GM18511 (cell line): ENCODE measurements at regions not wholly inside any gene's neighbourhood (a gene's known extent, or its start where the extent isn't known, plus 50 kb on each side); places are given as distances from the start of the nearest gene placed in this dataset.
"Not testable (repeated sequence)": the region's sequence is repeated elsewhere in the genome, so short reads cannot be mapped to it uniquely, and the experiment has no call there.

Source experiments
- ATAC-seq: cut with Tn5 transposase; IDR thresholded peaks from one replicate; pipeline ENCODE4 v1.9.1; 2021; ENCODE audit warnings: mild to moderate bottlenecking, moderate library complexity; ENCODE audit not compliant: unreplicated experiment

DNA sequence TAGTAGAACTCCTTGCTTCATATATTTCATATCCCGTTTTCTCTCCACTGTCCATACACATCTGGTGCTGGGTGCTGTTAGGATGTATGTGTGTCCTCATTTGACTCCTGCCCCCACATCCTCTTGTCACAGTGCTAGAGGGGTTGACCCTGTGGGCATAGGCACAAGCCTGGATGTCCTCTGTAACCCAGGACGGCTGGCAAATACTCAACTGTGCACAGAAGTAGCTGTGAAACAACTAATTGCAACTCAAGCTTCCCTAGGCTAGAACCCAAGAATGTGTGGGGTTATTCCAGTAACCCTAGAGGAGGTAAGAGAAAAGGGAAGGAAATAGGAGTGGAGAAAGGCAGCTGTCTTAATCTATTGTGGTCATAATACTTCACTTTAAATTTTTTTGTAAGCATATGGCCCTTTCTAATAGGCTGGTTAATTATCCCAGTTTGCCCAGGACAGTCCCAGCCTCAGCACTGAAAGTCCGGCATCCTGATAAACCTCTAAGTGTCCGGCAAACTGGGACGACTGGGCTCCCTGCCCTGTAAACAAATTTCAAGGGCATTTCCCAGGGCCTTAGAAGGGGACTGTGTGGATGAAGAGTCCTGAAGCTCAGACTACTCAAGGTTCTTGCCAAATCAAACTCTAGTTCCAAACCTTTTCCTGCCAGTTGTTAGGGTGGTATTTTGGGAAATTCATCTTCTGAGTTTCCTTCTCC is 283.2 kb upstream of the CELF2 start:
- ATAC-seq = no peak

DNA sequence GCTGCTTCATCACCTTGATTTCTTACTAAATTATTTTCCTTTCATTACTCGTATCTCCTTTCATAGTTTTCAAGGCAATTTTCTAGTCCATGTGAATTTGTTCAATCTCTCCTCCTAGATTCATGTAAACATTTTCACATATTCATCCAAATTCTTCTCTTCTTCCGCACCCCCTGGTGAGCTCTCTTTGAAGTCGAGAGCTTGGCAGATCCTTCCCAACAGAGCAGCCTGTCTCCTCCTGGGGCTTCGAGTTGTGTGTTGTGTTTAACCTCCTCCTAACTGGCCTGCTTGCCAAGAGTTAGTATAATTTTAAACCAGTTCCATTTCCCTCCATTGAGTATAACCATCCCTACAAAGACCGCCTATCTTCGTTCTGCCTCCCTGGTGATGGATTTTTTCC is 272.4 kb upstream of the CELF2 start:
- ATAC-seq = no peak

DNA sequence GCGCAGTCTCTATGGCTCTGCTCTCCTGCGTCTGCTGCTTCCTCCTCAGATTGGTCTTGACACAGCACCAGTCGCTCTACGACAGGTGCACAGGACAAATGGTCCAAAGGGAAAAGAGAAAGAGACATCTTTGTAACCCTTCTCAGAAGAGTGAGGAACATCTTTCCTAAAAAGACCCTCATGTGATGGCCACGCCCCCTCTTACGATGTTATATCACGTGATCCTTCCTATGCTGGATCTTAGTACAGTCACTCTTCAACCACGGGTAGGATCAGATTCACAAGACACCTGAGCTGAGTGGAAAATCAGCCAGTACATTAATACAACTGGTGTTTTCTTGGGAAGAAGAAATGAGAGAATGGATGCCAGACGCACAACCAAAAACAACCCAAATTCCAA is 262.2 kb upstream of the CELF2 start:
- ATAC-seq = no peak

DNA sequence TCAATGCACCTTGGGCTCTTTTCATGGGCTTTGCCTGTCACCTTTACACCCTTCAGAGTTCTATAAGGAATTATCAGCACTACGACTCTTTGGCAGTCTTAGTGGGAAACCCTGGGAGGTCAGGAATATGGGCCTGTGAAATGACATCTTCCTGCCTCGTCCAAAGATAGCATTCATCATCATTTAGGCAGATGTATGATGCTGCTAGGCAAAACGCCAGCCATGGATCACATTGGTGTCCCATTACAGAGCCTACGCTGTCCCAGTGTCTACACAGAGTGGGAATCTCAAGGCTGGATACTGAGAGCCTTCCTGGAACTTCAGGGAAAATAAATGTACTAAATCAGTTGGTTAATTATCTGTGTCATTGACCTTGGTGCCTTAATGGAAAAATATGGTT is 259.4 kb upstream of the CELF2 start:
- no peak for ATAC-seq

DNA sequence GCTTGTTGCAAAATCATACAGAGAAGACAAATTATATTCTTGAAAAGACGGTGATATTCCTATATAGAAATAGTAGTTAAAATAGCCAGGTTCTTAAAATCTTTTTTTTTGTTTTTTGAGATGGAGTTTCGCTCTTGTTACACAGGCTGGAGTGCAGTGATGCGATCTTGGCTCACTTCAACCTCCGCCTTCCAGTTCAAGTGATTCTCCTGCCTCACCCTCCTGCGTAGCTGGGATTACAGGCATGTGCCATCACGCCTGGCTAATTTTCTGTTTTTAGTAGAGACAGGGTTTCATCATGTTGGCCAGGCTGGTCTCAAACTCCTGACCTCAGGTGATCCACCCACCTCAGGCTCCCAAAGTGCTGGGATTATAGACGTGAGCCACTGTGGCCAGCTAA is 257.9 kb upstream of the CELF2 start:
- ATAC-seq = not testable (repeated sequence)

DNA sequence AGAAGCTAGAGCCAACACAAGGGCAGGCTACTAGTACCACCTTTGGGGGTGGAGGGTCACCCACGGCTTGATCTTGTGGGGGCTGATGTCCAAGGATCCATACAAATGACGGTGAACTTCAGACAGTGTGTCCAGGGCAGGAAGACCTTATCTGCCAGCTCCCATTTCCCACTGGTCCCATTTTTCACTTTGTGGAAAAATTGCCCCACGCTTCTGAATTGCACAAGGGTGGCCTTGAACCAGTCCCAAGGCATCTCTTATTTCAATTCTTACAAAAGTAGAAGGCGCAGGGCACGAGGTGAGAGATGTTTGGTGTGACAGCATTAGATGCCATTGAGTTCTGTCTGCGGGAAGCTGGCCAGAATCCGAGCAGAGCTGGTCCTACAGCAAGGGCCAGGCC is 252.7 kb upstream of the CELF2 start:
- ATAC-seq = no peak

DNA sequence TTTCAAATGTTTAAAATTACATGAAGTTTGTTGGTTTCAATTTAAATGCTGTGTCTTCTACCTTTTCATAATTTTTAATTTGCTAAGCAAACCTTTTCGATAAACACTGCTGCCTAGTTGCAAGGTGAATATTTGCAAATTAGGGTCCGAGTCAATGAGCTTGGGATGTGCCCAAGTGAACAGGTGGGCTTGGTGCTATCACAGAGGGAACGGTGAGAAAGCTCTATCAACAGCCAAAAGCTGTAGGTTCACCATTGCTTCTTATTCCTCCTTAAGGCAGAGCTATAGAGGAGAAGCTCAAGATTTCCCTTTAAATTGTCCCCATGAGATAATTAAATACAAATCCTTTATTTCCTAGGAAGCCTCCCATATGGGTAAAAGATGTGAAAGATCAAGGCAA is 245.3 kb upstream of the CELF2 start:
- ATAC-seq = no peak

DNA sequence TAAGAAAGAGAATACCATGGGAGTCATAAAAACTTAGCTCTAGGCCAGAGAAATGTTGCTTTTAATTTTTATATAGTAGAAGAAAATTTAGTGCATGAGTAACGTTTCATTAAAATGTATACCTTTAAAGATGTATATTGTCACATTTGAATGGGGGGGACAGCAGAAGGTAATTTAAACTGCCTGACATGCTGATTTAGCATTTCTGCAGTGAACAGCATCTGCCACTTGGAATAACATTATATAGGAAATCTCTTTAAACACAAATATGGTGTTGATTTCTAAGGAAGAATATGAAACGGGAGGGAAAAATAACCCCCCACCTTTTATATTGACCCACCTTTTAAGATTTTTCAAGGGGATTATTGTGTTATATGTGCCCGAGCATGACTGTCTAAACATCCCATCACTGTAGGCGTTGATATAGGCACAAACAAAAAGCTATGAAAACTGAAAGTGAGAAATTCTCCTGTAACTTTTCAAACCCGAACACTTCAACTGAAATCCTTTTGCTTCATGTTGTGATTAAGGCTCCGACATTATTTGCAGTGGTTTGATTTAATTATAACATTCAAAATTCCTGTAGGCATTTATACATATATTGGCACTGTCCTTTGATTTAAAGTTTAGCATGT is 244.7 kb upstream of the CELF2 start:
- ATAC-seq = no peak

DNA sequence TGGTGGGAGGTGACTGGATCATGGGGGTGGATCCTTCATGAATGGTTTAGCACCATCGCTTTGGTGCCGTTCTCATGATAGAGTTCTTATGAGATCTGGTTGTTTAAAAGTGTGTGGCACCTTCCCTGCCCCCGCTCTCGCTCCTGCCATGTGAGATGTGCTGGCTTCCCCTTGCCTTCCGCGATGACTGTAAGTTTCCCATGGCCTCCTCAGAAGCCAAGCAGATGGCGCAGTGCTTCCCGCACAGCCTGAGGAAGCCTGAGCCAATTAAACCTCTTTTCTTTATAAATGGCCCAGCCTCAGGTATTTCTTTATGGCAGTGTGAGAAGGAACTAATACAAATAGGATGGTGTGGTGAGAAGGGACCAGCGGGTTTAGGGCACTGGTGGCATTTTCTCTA is 243.3 kb upstream of the CELF2 start:
- ATAC-seq = no peak

DNA sequence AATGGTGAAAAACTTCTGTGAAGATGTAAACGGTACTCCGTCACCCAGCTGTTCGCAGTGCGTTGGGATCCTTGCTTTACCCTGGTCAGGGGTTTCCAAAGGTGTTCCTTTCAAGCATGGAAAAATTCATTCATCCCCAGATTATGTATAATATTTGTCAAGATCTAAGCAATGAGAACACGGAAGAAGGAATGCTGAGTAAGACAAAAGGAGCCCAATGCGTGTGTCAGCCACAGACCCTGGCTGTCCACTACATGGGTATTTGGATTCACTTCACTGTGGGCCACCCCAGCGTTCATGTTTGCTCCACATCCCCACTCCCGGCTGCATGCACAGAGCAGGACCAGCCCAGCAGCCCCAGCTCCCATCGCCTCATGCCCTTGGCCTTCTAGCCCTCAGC is 241.3 kb upstream of the CELF2 start:
- ATAC-seq = no peak

DNA sequence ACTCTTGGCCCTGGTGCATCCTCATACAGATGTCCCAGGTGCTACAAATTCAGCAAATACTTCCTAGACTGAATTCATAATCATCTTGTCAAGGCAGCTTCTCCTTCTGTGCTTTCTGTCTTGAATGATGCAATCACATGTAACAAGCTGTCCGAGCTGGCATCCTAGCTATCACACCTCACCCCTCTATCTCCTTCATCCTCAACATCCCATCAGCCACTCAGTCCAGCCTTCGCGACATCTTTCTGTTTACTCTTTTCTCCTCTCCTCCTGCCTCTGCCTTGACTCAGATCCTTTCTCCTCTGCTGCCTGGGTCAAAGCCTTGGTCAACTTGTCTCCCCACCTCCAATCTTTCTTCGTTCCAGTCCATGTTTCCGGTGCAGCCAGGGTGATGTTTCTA is 240.4 kb upstream of the CELF2 start:
- no peak for ATAC-seq

DNA sequence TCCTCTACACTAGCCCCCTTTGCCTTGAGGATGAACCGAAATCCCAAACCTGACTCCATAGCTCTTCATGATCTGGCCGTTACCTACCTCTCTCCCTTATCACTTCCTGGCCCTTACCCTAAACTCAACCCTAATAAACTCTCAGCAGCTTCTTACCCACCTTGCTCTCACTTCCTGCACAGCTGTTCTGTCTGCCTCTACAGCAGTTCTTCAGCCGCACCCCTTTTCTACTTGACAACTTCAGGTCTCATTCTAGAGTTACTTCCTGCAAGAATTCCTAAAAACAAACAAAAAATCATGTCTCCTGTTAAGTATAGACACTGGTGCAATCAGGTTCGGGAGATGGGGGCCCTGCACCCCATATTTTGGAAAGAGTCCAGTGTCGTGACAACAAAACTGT is 239.9 kb upstream of the CELF2 start:
- no peak for ATAC-seq

DNA sequence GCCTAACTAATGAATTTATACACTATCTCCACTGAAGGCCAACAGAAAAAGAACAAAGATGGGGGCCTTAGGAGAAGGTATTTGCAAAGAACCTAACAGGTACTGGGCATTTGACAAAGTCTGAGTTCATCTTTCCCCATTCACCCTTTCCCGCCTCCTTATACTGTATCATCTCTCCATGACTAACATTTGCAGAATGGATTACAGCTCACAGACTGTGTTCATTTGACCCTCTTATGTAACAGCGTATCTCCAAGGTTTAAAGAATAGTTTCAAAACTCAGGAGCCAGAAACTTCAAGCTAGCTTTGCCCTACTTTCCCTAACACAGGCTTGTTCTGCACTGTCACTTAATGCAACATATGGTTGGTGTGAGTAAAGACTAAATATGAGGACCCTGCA is 238.7 kb upstream of the CELF2 start:
- no peak for ATAC-seq

DNA sequence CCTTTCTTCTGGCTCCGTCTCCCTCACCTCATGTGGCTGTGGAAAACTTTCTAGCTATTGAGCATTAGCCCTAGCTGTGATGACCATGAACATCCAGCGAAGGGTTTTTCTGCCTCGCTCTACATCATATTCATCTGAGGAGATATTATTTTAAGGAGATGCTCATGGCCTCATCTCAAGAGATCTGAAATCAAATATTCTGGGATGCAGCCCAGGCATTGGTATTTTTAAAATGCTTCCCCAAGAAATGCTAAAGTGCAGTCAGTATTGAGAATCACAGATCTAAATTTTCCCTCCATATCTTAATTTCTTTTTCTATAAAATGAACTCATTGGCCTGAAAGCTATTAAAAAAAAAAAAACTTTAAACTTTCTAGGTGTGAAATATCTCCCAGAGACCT is 238.2 kb upstream of the CELF2 start:
- no peak for ATAC-seq

DNA sequence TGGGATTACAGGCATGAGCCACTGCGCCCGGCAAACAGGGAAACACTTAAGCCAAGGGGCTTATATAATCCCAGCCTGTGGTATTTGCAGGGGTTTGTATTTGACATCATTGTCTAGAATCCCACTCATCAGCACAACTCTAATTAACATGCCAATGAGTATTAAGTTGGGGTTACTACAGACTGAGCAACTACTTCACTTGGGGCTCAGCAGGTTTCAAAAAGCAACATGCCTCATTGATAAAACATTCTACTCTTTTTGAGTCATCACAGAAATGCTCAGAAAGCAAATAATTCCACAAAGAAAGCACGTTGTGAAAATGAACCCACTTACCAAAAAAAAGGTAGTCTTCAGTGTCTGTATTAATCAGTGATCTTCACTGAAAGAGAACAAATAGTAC is 236.9 kb upstream of the CELF2 start:
- ATAC-seq = no peak

DNA sequence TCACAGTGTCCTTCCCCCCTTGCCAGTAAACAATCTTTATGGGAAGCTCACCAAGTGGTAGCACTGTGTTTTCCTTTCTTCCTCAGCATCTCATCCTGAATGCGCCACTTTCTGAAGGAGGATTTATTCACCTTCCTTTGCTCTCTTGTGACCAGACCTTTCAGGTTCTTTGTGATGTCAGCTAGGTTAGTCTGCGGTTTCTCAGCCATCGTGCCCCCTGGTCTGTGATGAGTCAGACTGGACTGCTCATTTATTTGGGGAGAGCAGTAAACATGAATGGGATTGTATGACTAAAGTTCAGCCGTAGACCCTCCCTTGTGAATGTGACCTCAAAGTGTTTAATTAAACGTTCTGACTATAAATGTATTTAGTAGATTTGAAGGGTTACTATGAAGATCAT is 235.1 kb upstream of the CELF2 start:
- peak; percentile 36 for ATAC-seq

DNA sequence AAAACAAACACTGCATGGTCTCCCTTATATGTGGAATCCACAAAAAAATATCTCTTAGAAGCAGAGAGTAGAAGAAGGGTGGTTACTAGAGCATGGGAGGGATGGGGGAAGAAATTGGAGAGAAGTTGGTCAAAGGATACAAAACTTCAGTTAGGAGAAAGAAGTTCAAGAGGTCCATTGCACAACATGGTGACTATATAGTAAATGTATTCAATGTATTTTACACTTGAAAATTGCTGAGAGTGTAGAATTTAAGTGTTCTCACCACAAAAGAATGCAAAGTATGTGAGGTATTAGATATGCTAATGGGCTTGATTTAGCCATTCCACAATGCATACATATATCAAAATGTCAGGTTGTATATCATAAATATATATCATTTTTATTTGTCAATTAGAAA is 232.0 kb upstream of the CELF2 start:
- ATAC-seq = no peak

DNA sequence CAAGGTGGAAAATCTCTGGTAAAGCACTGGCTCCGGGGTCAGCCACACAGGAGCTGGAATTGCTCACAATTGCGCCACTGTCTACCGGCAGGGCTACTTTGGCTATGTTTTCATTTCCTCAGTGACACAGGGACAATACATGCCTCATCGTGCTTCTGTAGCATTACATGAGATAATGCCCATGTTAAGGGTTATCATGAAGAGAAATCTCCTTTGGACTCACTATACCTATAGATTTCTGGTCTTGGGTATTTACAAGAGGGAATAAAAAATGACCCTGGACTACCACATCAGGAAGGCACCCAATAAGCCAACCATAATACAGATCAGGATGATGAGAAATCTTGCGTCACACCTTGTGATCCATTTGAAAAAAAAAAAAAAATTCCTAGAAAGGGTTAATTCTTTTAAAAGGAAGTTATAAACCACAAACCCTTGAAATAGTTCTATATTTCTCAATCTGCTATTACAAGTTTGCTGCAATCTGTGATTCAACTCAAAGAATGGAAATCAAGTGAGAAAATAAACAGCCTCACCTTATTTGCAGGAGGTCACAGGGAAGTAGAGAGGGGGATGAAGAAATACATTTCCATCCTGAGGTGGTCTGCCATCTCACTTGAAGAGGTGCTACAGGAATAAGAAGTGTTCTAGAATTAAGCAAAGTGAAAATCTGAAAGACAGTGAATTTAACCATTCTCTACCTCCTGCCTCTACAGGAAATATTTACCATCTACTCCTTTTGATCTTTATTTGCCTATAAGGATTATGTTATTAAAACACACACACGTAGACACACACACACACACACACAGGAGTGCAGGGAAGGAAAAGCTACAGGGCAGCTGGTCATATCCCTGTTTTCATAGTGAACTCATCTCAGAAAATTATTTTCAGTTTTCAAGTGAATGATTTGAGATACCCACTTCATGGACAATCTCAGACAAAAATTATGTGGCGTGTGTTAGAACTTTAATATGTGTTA is 231.3 kb upstream of the CELF2 start:
- no peak for ATAC-seq

DNA sequence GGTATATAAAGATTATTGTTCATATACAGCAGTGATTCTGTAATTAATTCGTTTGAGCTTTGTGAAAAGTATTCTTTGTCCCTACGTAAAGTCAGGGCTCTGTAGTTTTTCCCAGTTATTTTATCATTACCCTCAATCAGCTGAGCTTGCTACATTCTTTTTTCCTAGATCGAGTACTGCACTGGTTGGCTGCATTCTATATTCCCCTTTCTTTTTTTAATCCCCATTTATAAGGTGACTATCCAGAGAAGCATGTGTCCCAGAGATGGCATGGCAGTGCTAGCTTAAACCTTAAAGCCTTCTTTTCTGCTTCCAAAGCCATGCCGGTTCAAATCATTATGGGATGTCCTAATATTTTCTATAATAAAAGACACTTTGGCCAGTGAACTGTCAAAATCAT is 230.1 kb upstream of the CELF2 start:
- no peak for ATAC-seq

DNA sequence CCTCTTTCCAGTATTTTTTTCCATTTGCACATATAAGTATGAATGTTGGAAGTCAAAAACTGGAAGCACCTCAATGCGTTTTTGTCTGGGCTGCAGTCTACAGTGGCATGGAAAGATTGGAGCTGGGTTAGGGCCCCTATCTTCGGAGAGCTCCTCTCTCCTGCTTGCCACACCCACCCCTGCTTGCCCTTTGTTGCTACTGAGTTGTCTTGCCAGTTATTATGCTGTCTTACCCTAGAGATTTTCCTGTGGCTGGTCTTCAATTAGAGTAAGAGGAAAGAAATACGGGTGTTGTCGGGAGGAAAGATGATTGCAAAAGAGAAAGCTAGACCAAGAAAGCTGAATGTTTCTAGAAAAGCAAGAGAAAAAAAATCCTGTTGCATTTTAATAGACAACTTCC is 228.9 kb upstream of the CELF2 start:
- ATAC-seq = no peak

DNA sequence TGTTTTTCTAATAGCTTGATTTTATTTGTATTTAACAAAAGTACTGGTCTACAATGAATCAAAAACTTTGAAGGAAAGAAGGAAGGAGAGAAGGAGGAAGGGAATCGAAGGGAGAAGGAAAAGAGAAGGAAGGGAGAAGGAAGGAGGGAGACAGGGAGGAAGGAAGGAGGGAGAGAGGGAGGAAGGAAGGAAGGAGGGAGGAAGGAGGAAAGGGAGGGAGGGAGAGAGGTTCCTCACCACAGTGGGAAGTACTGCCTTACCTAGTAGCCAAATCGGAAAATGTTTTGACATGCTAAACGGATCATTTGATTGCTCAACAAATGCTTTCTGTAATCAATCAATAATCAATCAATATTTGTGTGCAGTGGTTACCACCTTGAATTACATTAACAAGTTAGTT is 225.8 kb upstream of the CELF2 start:
- no peak for ATAC-seq

DNA sequence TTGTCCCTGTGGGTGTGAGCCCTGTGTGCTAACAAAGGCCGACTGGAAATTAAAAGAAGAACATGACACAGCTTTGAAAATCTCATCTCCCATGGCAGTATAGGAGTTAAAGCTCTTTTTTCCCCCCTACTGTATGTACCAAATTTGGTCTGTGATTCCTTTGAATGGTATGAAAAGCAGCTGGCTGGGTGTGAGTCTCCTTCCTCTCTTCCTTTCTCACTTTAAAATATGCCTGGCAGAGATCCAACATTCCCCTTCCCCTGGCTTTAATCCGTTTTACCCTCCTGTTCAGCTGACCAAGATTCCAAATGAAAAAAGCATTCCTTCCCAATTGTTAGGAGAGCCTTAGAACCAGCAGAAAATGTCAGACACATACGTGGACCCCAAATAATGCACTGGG is 225.0 kb upstream of the CELF2 start:
- no peak for ATAC-seq
